ENCODE measurements at regions not wholly inside any gene's neighbourhood (a gene's known extent, or its start where the extent isn't known, plus 50 kb on each side); places are given as distances from the start of the nearest gene placed in this dataset.

- Histone ChIP-seq H3K4me3 (ENCODE audit: insufficient read depth, low read length) (no peak overlapping the region), H3K27me3 (ENCODE audit: insufficient read depth, low read length) (no peaks in the 10 kb centered on the region), H3K79me2 (ENCODE audit: insufficient read depth, low read length) (no peaks in the 10 kb centered on the region), H3K9me3 (ENCODE audit: low read depth, low read length) (no peaks in the 10 kb centered on the region), H3K4me2 (ENCODE audit: insufficient read depth, low read length) (no peak overlapping the region), H4K20me1 (ENCODE audit: insufficient read depth, low read length) (no peaks in the 10 kb centered on the region), H3K4me1 (ENCODE audit: insufficient read depth, low read length) (no peaks in the 10 kb centered on the region), H3K27ac (ENCODE audit: low read depth, low read length) (no peak overlapping the region), H2AFZ (ENCODE audit: low read length) (no peak overlapping the region), H3K36me3 (ENCODE audit: insufficient read depth, low read length) (no peaks in the 10 kb centered on the region)
- TF ChIP-seq CTCF (IDR thresholded peaks at IDR 0.05; ENCODE audit: extremely low read depth, low read depth, low read length) = peak; percentile 39
- DNase-seq (ENCODE audit: insufficient read length, low spot score, missing footprints) = no peak
Observed at GRCh38 chr2:194166818-194167217, 1490.2 kb upstream of the SLC39A10 start.

- Histone ChIP-seq H3K4me3 (ENCODE audit: insufficient read depth, low read length) (no peak overlapping the region), H3K9me3 (ENCODE audit: low read depth, low read length) (no peaks in the 10 kb centered on the region), H3K27ac (ENCODE audit: low read depth, low read length) (no peak overlapping the region), H2AFZ (ENCODE audit: low read length) (no peak overlapping the region), H4K20me1 (ENCODE audit: insufficient read depth, low read length) (no peaks in the 10 kb centered on the region), H3K4me1 (ENCODE audit: insufficient read depth, low read length) (no peaks in the 10 kb centered on the region), H3K36me3 (ENCODE audit: insufficient read depth, low read length) (no peaks in the 10 kb centered on the region), H3K27me3 (ENCODE audit: insufficient read depth, low read length) (no peaks in the 10 kb centered on the region), H3K4me2 (ENCODE audit: insufficient read depth, low read length) (no peak overlapping the region), H3K79me2 (ENCODE audit: insufficient read depth, low read length) (no peaks in the 10 kb centered on the region)
- TF ChIP-seq CTCF (IDR thresholded peaks at IDR 0.05; ENCODE audit: extremely low read depth, low read depth, low read length) = no peak
- no peak for DNase-seq (ENCODE audit: insufficient read length, low spot score, missing footprints)
Observed at GRCh38 chr2:194155431-194155830, 1501.6 kb upstream of the SLC39A10 start.

GRCh38 chr2:194151231-194151630 lies 1505.8 kb upstream of the SLC39A10 start:
- no peak for TF ChIP-seq CTCF (IDR thresholded peaks at IDR 0.05; ENCODE audit: extremely low read depth, low read depth, low read length)
- Histone ChIP-seq H3K79me2 (ENCODE audit: insufficient read depth, low read length) (no peaks in the 10 kb centered on the region), H3K4me3 (ENCODE audit: insufficient read depth, low read length) (no peak overlapping the region), H3K4me2 (ENCODE audit: insufficient read depth, low read length) (no peak overlapping the region), H3K4me1 (ENCODE audit: insufficient read depth, low read length) (no peaks in the 10 kb centered on the region), H3K27me3 (ENCODE audit: insufficient read depth, low read length) (no peaks in the 10 kb centered on the region), H3K36me3 (ENCODE audit: insufficient read depth, low read length) (no peaks in the 10 kb centered on the region), H3K9me3 (ENCODE audit: low read depth, low read length) (no peaks in the 10 kb centered on the region), H2AFZ (ENCODE audit: low read length) (no peak overlapping the region), H3K27ac (ENCODE audit: low read depth, low read length) (no peak overlapping the region), H4K20me1 (ENCODE audit: insufficient read depth, low read length) (no peaks in the 10 kb centered on the region)
- no peak for DNase-seq (ENCODE audit: insufficient read length, low spot score, missing footprints)

GRCh38 chr2:194135463-194135862 lies 1521.6 kb upstream of the SLC39A10 start:
- no peak for TF ChIP-seq CTCF (IDR thresholded peaks at IDR 0.05; ENCODE audit: extremely low read depth, low read depth, low read length)
- H3K36me3 ChIP-seq (ENCODE audit: insufficient read depth, low read length) = no peaks in the 10 kb centered on the region
- H3K4me3 ChIP-seq (ENCODE audit: insufficient read depth, low read length) = no peak overlapping the region
- H3K4me2 ChIP-seq (ENCODE audit: insufficient read depth, low read length) = no peak overlapping the region
- H3K27me3 ChIP-seq (ENCODE audit: insufficient read depth, low read length) = no peaks in the 10 kb centered on the region
- no peak for DNase-seq (ENCODE audit: insufficient read length, low spot score, missing footprints)
- no peak overlapping the region for H2AFZ ChIP-seq (ENCODE audit: low read length)
- no peaks in the 10 kb centered on the region for H3K4me1 ChIP-seq (ENCODE audit: insufficient read depth, low read length)
- H3K27ac ChIP-seq (ENCODE audit: low read depth, low read length) = no peak overlapping the region
- no peaks in the 10 kb centered on the region for H3K79me2 ChIP-seq (ENCODE audit: insufficient read depth, low read length)
- no peaks in the 10 kb centered on the region for H3K9me3 ChIP-seq (ENCODE audit: low read depth, low read length)
- H4K20me1 ChIP-seq (ENCODE audit: insufficient read depth, low read length) = no peaks in the 10 kb centered on the region

All from osteoblast (primary cell).